ENCODE measurements at regions not wholly inside any gene's neighbourhood (a gene's known extent, or its start where the extent isn't known, plus 50 kb on each side); places are given as distances from the start of the nearest gene placed in this dataset.
"Not testable (repeated sequence)": the region's sequence is repeated elsewhere in the genome, so short reads cannot be mapped to it uniquely, and the experiment has no call there.

DNA sequence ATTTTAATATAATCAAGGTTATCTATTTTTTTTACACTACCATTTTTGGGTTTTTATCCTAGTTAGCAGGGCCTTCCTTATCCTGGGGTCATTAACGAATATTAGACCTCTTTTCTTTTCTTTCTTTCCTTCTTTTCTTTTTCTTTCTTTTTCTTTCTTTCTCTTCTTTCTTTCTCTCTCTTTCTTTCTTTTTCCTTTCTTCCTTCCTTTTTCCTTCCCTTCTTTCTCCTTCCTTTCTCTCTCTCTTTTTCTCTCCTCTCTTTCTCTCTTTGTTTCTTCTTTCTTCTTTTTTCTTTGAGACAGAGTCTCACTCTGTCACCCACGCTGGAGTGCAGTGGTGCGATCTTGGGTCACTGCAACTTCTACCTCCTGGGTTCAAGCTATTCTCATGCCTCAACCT lies 120.4 kb upstream of the PDE7B start:
- no peaks in the 10 kb centered on the region for H3K36me3 Mint-ChIP-seq (ENCODE audit: low read depth)
- DNase-seq, result no peak
- H3K4me3 Mint-ChIP-seq, result no peak overlapping the region
- no peaks in the 10 kb centered on the region for H3K9me3 Mint-ChIP-seq (ENCODE audit: insufficient read depth)
- ATAC-seq, result no peak
- peaks cover 4% of the 10 kb centered on the region for H3K27me3 Mint-ChIP-seq (ENCODE audit: low read depth)
- ChIA-PET CTCF (no interaction called here), POLR2A (no interaction called here)
- no peaks in the 10 kb centered on the region for H3K4me1 Mint-ChIP-seq (ENCODE audit: low read depth)
- H3K27ac Mint-ChIP-seq, result no peak overlapping the region

DNA sequence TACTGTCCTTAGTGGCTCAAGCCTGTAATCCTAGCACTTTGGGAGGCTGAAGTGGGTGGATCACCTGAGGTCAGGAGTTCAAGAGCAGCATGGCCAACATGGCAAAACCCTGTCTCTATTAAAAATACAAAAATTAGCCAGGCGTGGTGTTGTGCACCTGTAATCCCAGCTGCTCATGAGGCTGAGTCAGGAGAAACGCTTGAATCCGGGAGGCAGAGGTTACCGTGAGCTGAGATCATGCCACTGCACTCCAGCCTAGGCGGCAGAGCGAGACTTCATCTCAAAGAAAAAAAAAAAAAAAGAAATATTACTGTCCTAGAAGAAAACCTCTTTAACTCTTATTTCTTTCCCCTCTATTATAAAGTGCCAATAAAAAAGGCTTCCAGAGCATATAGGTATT lies 115.2 kb upstream of the PDE7B start:
- H3K4me3 Mint-ChIP-seq; H3K27ac Mint-ChIP-seq; ATAC-seq; H3K27me3 Mint-ChIP-seq (ENCODE audit: low read depth); H3K36me3 Mint-ChIP-seq (ENCODE audit: low read depth); H3K9me3 Mint-ChIP-seq (ENCODE audit: insufficient read depth); POLR2A ChIA-PET; DNase-seq; H3K4me1 Mint-ChIP-seq (ENCODE audit: low read depth); CTCF ChIA-PET: not testable (repeated sequence)

DNA sequence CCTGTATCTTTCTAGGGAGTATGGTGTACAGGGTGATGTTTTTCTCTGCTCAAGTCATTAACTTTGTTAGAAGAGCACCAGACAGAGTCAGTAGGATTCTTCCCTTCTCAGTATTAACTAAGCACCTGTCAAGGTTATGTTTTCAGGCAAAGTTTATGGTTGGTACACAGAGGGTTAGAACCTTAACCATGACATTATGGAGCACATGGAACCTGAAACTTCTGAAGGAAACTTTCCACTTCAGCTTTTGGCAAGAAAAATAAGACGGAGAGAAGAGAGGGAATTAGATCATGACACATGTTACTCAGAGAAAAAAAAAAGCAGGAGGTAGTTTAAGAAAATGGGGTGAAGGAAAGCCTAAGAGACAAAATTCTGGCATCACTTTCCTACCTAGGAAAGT lies 112.9 kb upstream of the PDE7B start:
- DNase-seq, result no peak
- H3K27ac Mint-ChIP-seq, result no peak overlapping the region
- no peaks in the 10 kb centered on the region for H3K9me3 Mint-ChIP-seq (ENCODE audit: insufficient read depth)
- no peak overlapping the region for H3K4me3 Mint-ChIP-seq
- ChIA-PET CTCF (interaction anchor here (1.2 kb wide), 1 partner anchor 203 kb away, joined by 4 read pairs; no protein-coding TSS in a partner anchor), POLR2A (no interaction called here)
- H3K4me1 Mint-ChIP-seq (ENCODE audit: low read depth), result no peaks in the 10 kb centered on the region
- peaks cover 4% of the 10 kb centered on the region for H3K27me3 Mint-ChIP-seq (ENCODE audit: low read depth)
- no peaks in the 10 kb centered on the region for H3K36me3 Mint-ChIP-seq (ENCODE audit: low read depth)
- no peak for ATAC-seq

DNA sequence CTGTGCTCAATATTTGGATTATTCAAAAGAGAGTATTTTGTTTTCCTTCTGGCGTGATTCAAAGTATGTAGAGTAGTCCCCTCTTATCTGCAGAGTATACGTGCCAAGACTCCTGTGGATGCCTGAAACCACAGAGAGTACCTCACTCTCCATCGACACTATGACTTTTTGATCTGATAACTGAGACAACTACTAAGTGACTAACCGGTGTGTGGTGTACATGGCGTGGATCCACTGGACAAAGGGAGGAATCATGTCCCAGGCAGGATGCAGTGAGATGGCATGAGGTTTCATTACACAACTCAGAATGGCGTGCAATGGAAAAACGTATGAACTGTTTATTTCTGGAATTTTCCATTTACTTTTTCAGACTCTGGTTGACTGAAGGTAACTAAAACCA lies 112.2 kb upstream of the PDE7B start:
- H3K4me1 Mint-ChIP-seq (ENCODE audit: low read depth), result no peaks in the 10 kb centered on the region
- H3K27me3 Mint-ChIP-seq (ENCODE audit: low read depth), result no peaks in the 10 kb centered on the region
- DNase-seq, result no peak
- H3K4me3 Mint-ChIP-seq, result no peak overlapping the region
- H3K9me3 Mint-ChIP-seq (ENCODE audit: insufficient read depth), result no peaks in the 10 kb centered on the region
- no peak overlapping the region for H3K27ac Mint-ChIP-seq
- POLR2A ChIA-PET, result no interaction called here
- ATAC-seq, result no peak
- H3K36me3 Mint-ChIP-seq (ENCODE audit: low read depth), result no peaks in the 10 kb centered on the region
- CTCF ChIA-PET, result no interaction called here

DNA sequence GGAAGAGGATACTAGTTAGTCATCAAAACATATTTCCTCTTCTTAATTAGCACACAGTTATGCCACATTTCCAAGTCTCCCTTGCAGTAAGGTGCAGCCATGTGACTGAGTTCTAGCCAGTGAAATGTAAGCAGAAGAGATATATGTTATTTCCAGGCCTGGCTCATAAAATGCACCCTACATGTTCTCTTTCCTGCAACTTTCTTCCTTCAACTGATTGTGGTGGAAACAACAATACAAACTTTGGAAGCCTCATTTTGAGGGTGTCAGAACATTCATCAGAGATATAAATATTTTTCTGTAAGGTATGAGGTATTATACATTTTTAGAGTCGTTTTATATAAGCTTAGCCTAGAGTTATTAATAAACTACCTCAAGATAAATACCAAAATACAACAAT lies 110.9 kb upstream of the PDE7B start:
- ChIA-PET CTCF (no interaction called here), POLR2A (no interaction called here)
- Mint-ChIP-seq H3K36me3 (ENCODE audit: low read depth) (no peaks in the 10 kb centered on the region), H3K9me3 (ENCODE audit: insufficient read depth) (no peaks in the 10 kb centered on the region), H3K27me3 (ENCODE audit: low read depth) (no peaks in the 10 kb centered on the region), H3K4me3 (no peak overlapping the region), H3K27ac (no peak overlapping the region), H3K4me1 (ENCODE audit: low read depth) (no peaks in the 10 kb centered on the region)
- DNase-seq (no peak), ATAC-seq (no peak)

DNA sequence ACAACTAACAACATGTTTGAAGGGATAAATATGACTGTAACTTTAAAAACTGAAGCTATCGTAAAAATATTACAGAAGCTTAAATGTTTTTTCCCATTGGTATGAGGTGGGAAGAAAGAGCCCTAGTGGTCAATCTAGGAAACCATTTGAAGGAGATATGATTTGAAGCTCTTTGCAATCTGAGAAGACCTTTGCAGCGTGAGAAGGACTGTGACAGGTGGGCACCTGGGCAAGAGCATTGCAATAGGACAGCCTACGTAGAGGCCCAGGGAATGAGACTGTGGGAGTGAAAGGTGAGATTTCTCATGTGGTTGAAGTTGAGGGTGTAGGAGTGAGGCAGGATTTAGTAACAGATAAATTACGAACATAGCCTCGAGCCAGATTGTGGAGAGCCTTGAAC lies 108.0 kb upstream of the PDE7B start:
- Mint-ChIP-seq H3K27me3 (ENCODE audit: low read depth) (no peaks in the 10 kb centered on the region), H3K4me1 (ENCODE audit: low read depth) (no peaks in the 10 kb centered on the region), H3K4me3 (no peak overlapping the region), H3K9me3 (ENCODE audit: insufficient read depth) (no peaks in the 10 kb centered on the region), H3K27ac (no peak overlapping the region), H3K36me3 (ENCODE audit: low read depth) (no peaks in the 10 kb centered on the region)
- ChIA-PET CTCF (interaction anchor here (1.1 to 2.3 kb wide), 4 partner anchors 9 to 208 kb away, joined by 3 to 10 read pairs (median 3); no protein-coding TSS in a partner anchor), POLR2A (no interaction called here)
- ATAC-seq, result no peak
- DNase-seq, result no peak

DNA sequence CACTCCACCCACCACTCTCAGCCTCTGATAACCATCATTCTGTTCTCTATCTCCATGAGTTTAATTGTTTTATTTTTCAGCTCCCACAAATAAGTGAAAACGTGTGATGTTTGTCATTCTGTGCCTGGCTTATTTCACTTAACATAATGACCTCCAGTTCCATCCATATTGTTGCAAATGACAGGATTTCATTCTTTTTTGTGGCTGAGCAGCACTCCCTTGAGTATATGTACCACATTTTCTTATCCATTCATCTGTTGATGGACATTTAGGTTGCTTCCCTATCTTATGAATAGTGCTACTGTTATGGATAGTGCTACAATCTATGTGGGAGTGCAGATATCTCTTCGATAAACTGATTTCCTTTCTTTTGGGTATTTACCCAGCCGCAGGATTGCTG lies 103.3 kb upstream of the PDE7B start:
- Mint-ChIP-seq H3K4me3 (no peak overlapping the region), H3K9me3 (ENCODE audit: insufficient read depth) (no peaks in the 10 kb centered on the region), H3K27me3 (ENCODE audit: low read depth) (peaks cover 2% of the 10 kb centered on the region), H3K4me1 (ENCODE audit: low read depth) (no peaks in the 10 kb centered on the region), H3K27ac (no peak overlapping the region), H3K36me3 (ENCODE audit: low read depth) (no peaks in the 10 kb centered on the region)
- ChIA-PET POLR2A (no interaction called here), CTCF (no interaction called here)
- no peak for DNase-seq
- no peak for ATAC-seq

DNA sequence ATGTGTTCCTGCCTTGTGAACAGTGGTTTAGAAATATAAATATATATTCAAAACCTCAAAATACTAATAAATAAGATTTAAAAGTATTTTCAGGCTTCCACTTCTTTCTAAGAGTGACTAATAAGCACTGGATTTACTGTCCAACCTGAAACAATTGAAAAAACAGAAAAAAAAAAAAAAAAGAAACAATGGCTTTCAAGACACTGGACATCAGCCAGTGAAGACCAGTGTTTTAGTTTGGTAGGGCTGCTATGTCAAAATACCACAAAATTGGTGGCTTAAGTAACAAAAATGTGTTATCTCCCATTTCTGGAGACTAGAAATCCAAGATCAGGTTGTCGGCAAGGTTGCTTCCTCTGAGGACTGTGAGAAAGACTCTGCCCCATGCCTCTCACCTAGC lies 101.4 kb upstream of the PDE7B start:
- no peak for ATAC-seq
- no peak for DNase-seq
- POLR2A ChIA-PET, result no interaction called here

DNA sequence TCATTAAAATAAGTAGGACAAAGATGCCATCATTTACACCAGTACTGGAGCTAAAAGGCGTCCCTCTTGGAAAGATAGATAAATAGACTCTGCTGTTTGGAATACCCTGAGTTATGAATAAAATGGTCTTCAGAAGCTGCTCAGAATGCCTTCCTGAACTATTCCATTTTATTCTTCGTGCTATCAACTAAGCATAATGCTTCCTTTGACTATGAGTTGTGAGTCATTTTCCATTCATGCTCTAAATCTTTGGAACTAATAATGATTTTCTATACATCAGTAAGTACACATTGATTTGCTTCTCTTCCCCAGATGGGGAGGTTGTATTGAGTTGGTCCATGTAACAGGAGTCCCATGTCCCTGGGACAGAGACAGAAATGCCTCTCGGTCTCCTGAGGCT lies 98.3 kb upstream of the PDE7B start:
- Mint-ChIP-seq H3K36me3 (ENCODE audit: low read depth) (no peaks in the 10 kb centered on the region), H3K9me3 (ENCODE audit: insufficient read depth) (no peaks in the 10 kb centered on the region), H3K27me3 (ENCODE audit: low read depth) (peaks cover 2% of the 10 kb centered on the region), H3K27ac (no peak overlapping the region), H3K4me1 (ENCODE audit: low read depth) (no peaks in the 10 kb centered on the region), H3K4me3 (no peak overlapping the region)
- DNase-seq (no peak), ATAC-seq (no peak)
- ChIA-PET POLR2A (no interaction called here), CTCF (interaction anchor here (0.7 to 0.8 kb wide), 2 partner anchors 217 to 473 kb away, joined by 3 to 4 read pairs; no protein-coding TSS in a partner anchor)

More for the DNA sequence above, 101.4 kb upstream of the PDE7B start:
- CTCF ChIA-PET, result no interaction called here
- Mint-ChIP-seq H3K9me3 (ENCODE audit: insufficient read depth) (no peaks in the 10 kb centered on the region), H3K36me3 (ENCODE audit: low read depth) (no peaks in the 10 kb centered on the region), H3K4me3 (no peak overlapping the region), H3K27ac (no peak overlapping the region), H3K4me1 (ENCODE audit: low read depth) (no peaks in the 10 kb centered on the region), H3K27me3 (ENCODE audit: low read depth) (peaks cover 2% of the 10 kb centered on the region)

DNA sequence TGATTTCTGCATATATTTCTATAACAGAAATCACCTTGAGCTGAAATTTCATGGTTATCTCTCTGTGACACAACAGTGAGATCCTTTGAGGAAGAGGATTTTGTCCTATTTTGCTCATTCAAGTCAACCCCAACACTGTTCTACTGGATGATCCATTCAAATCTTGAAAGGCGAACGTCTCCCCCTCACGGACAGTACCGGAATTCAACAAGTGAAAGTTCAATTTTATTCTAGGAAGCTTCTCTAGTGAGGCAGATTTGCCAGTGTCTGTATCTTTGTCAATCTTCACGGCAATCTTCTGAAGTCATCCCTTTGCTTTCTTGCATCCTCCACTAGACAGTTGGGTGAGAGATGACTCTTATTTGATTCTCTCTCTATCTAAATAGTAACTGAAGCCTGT lies 91.7 kb upstream of the PDE7B start:
- ChIA-PET CTCF (interaction anchor here (1.0 to 2.7 kb wide), 3 partner anchors 16 to 224 kb away, joined by 3 to 8 read pairs (median 4); no protein-coding TSS in a partner anchor), POLR2A (no interaction called here)
- Mint-ChIP-seq H3K4me3 (no peak overlapping the region), H3K4me1 (ENCODE audit: low read depth) (no peaks in the 10 kb centered on the region), H3K9me3 (ENCODE audit: insufficient read depth) (peaks cover 5% of the 10 kb centered on the region), H3K27me3 (ENCODE audit: low read depth) (no peaks in the 10 kb centered on the region), H3K36me3 (ENCODE audit: low read depth) (no peaks in the 10 kb centered on the region), H3K27ac (no peak overlapping the region)
- DNase-seq (no peak), ATAC-seq (no peak)

DNA sequence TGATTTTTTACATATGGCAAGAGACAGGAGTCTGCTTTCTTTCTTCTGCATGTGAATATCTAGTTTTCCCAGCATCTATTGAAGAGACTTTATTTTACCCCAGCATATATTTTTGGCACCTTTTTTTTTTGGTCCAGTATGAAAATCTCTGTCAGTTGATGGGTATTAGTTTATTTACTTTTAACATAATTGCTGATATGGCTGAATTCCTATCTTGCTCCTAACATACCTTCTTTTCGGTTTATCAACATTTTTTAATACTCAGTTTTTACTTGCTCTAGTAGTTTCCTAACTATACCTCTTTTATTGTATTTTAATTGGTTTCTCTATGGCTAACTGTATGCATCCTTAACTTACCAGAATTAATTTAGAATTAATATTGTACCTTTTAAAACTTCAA lies 77.5 kb upstream of the PDE7B start:
- ATAC-seq (no peak), DNase-seq (no peak)
- H3K27ac Mint-ChIP-seq, result no peak overlapping the region
- CTCF ChIA-PET, result interaction anchor here (1.7 kb wide), 1 partner anchor 267 kb away, joined by 4 read pairs; no protein-coding TSS in a partner anchor
- POLR2A ChIA-PET, result no interaction called here
- no peak overlapping the region for H3K4me3 Mint-ChIP-seq
- H3K36me3 Mint-ChIP-seq (ENCODE audit: low read depth), result no peaks in the 10 kb centered on the region
- no peaks in the 10 kb centered on the region for H3K27me3 Mint-ChIP-seq (ENCODE audit: low read depth)
- no peaks in the 10 kb centered on the region for H3K4me1 Mint-ChIP-seq (ENCODE audit: low read depth)
- H3K9me3 Mint-ChIP-seq (ENCODE audit: insufficient read depth), result no peaks in the 10 kb centered on the region

DNA sequence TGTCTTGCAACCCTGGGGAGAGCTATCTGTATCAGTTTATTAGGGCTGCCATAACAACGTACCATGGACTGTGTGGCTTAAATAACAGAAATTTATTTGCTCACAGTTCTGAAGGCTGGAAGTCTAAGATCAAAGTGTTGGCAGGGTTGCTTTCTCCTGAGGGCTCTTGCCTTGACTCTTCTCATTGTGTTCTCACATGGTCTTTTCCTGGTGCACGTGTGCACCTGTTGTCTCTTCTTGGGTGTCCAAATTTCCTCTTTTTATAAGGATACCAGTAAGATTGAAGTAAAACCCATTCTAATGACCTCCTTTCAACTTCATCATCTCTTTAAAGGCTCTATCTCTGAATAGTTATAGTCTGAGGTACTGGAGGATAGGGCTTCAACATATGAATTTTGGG lies 72.3 kb upstream of the PDE7B start:
- H3K27me3 Mint-ChIP-seq (ENCODE audit: low read depth), result no peaks in the 10 kb centered on the region
- H3K4me1 Mint-ChIP-seq (ENCODE audit: low read depth), result no peaks in the 10 kb centered on the region
- ChIA-PET CTCF (interaction anchor here (0.7 kb wide), 1 partner anchor 259 kb away, joined by 3 read pairs; no protein-coding TSS in a partner anchor), POLR2A (no interaction called here)
- no peak for ATAC-seq
- H3K27ac Mint-ChIP-seq, result no peak overlapping the region
- no peaks in the 10 kb centered on the region for H3K9me3 Mint-ChIP-seq (ENCODE audit: insufficient read depth)
- no peak overlapping the region for H3K4me3 Mint-ChIP-seq
- DNase-seq, result no peak
- H3K36me3 Mint-ChIP-seq (ENCODE audit: low read depth), result no peaks in the 10 kb centered on the region

DNA sequence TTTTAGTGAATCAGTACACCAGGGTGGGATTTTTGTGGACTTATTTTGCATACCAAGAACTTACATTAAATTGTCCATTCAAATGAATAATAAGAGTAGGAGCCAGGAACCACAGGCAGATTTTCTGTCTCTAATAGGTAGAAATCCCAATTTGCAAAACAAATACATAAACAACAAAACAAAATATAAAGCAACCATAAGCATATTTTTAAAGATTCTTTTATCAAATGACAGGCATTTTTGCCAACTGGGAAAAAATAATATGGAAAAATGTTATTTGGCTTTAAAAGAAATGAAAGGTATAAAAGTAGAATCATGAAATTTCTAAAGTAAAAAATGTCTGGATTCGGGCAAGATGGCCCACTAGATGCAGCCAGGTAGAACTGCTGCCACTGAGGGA lies 71.2 kb upstream of the PDE7B start:
- Mint-ChIP-seq H3K36me3 (ENCODE audit: low read depth) (no peaks in the 10 kb centered on the region), H3K4me3 (no peak overlapping the region), H3K27me3 (ENCODE audit: low read depth) (no peaks in the 10 kb centered on the region), H3K27ac (no peak overlapping the region), H3K4me1 (ENCODE audit: low read depth) (no peaks in the 10 kb centered on the region), H3K9me3 (ENCODE audit: insufficient read depth) (no peaks in the 10 kb centered on the region)
- no peak for ATAC-seq
- no peak for DNase-seq
- POLR2A ChIA-PET, result no interaction called here
- CTCF ChIA-PET, result no interaction called here

Measured in activated CD8-positive, alpha-beta T cell treated with anti-CD3 and anti-CD28 coated beads, Interleukin-2, amount 10 ng/mL, durations not matched to agents 7 days and 5 days (primary cell).